T-cell (primary cell): ENCODE measurements at regions not wholly inside any gene's neighbourhood (a gene's known extent, or its start where the extent isn't known, plus 50 kb on each side); places are given as distances from the start of the nearest gene placed in this dataset.

Source experiments
- ATAC-seq, 4 experiments: fragments of 200-7000 bp in 3 of 4; fragments of 150-1000 bp in 1 of 4; cut with Tn5 transposase; replicated peaks in 1 of 4; 1 replicate in 3 of 4; 2 replicates in 1 of 4; pipeline ENCODE4 v1.10.0; 2021; ENCODE audit warnings: moderate library complexity in 3 of 4, mild to moderate bottlenecking in 2 of 4, moderate number of reproducible peaks in 1 of 4
- CTCF ChIA-PET, 2 donors: fragments of 300-600 bp; sonication (Branson Sonifier 250); formaldehyde crosslinking; loops; one replicate each; lab custom pipeline; 2022; ENCODE audit warnings: antibody characterized with exemption in 2 of 2; lab: Charles Lee
- POLR2A ChIA-PET, 2 donors: fragments of 300-600 bp; sonication (Branson Sonifier 250); formaldehyde crosslinking; loops; one replicate each; lab custom pipeline; 2022; ENCODE audit warnings: antibody characterized with exemption in 2 of 2; lab: Charles Lee
- DNase-seq, 35 experiments: peaks; one replicate each; pipeline versions ENCODE4 v3.0.0 to v3.0.0-alpha.2; 2013 to 2023
- H3K27ac ChIP-seq: one replicate; pipeline ENCODE4 v1.5.1; 2013; ENCODE audit warnings: low read length
- H3K27me3 ChIP-seq, 2 experiments: replicated peaks in 1 of 2; 1 replicate in 1 of 2; 2 replicates in 1 of 2; pipeline versions ENCODE4 v1.6.1 to v1.7.0; 2013; ENCODE audit warnings: low read length in 1 of 2, mixed read lengths in 1 of 2; ENCODE audit not compliant: control insufficient read depth in 2 of 2, insufficient read depth in 2 of 2; ENCODE audit errors: extremely low read depth in 1 of 2
- H3K36me3 ChIP-seq, 2 donors: 1 replicate in 1 of 2; 2 replicates in 1 of 2; pipeline versions ENCODE4 v1.6.1 to v1.7.0; 2013; ENCODE audit warnings: low read length in 1 of 2; ENCODE audit not compliant: control insufficient read depth in 2 of 2, insufficient read depth in 1 of 2; ENCODE audit errors: extremely low read depth in 1 of 2
- H3K4me1 ChIP-seq, 2 experiments: 1 replicate in 1 of 2; 2 replicates in 1 of 2; pipeline versions ENCODE4 v1.6.1 to v1.7.0; 2013; ENCODE audit warnings: low read length in 2 of 2, mixed read lengths in 1 of 2; ENCODE audit not compliant: insufficient read depth in 2 of 2, control insufficient read depth in 1 of 2; ENCODE audit errors: extremely low read depth in 1 of 2
- H3K4me3 ChIP-seq, 2 donors: 1 replicate in 1 of 2; 2 replicates in 1 of 2; pipeline versions ENCODE4 v1.5.1 to v1.7.0; 2013; ENCODE audit warnings: mild to moderate bottlenecking in 2 of 2, low read length in 1 of 2, moderate library complexity in 1 of 2; ENCODE audit not compliant: control insufficient read depth in 1 of 2; ENCODE audit errors: extremely low read depth in 1 of 2
- H3K9me3 ChIP-seq: 2 replicates; pipeline ENCODE4 v1.7.0; 2013
- H3K27ac Mint-ChIP-seq, 2 donors: one replicate each; pipeline ENCODE4 v1.8.0; 2020 to 2021; ENCODE audit warnings: mild to moderate bottlenecking in 2 of 2, mixed read lengths in 2 of 2
- H3K27me3 Mint-ChIP-seq, 2 donors: one replicate each; pipeline ENCODE4 v1.8.0; 2021 to 2022; ENCODE audit warnings: mixed read lengths in 2 of 2
- H3K36me3 Mint-ChIP-seq: one replicate; pipeline ENCODE4 v1.8.0; 2021; ENCODE audit warnings: mixed read lengths
- H3K4me1 Mint-ChIP-seq, 3 donors: one replicate each; pipeline ENCODE4 v1.8.0; 2020 to 2022; ENCODE audit warnings: mixed read lengths in 3 of 3, mild to moderate bottlenecking in 1 of 3
- H3K4me3 Mint-ChIP-seq, 3 donors: one replicate each; pipeline ENCODE4 v1.8.0; 2020 to 2022; ENCODE audit warnings: mild to moderate bottlenecking in 3 of 3, mixed read lengths in 3 of 3, moderate library complexity in 3 of 3
- H3K9me3 Mint-ChIP-seq, 3 donors: one replicate each; pipeline ENCODE4 v1.8.0; 2020 to 2022; ENCODE audit warnings: mixed read lengths in 3 of 3
- WGBS: methylation state at CpG from one replicate; pipeline ENCODE4 v1.1.5; 2013; ENCODE audit warnings: missing lambda C conversion rate; ENCODE audit not compliant: insufficient coverage; 5-methylcytosine and 5-hydroxymethylcytosine counted together

DNA sequence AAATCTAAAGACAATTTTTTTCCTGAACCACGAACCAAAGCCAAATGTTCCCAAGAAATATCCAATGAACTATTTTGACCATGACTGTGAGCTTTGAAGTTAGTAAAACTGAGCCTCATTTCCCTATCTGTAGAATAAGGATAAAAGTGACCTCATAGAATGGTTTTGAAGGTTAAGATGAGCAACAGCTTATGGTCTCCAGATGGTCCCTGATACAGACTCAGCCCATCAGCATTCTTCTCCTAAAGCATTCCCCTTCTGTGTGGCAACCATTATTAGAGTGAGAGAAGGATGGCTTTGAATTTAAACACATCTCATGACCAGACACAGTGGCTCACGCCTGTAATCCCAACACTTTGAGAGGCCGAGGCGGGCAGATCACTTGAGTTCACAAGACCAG is 70.1 kb downstream of the COPRS start:
- H3K4me1 ChIP-seq, result no peaks in the 10 kb centered on the region
- POLR2A ChIA-PET, result no interaction called here
- CTCF ChIA-PET, result no interaction called here
- Mint-ChIP-seq H3K27me3 (peaks cover 7 to 9% of the 10 kb centered on the region in 2 donors), H3K4me3 (no peak overlapping the region), H3K9me3 (no peaks in the 10 kb centered on the region), H3K36me3 (no peaks in the 10 kb centered on the region), H3K4me1 (no peaks in the 10 kb centered on the region), H3K27ac (no peak overlapping the region)
- H3K36me3 ChIP-seq, result no peaks in the 10 kb centered on the region
- H3K27me3 ChIP-seq, result peaks cover 0 to 11% of the 10 kb centered on the region in 2 experiments
- DNase-seq (no peak), ATAC-seq (no peak)
- H3K4me3 ChIP-seq, result no peak overlapping the region
- no peaks in the 10 kb centered on the region for H3K9me3 ChIP-seq
- whole genome bisulfite sequencing, result 89% methylated on average over 3 of the region's 4 CpGs
- no peak overlapping the region for H3K27ac ChIP-seq

DNA sequence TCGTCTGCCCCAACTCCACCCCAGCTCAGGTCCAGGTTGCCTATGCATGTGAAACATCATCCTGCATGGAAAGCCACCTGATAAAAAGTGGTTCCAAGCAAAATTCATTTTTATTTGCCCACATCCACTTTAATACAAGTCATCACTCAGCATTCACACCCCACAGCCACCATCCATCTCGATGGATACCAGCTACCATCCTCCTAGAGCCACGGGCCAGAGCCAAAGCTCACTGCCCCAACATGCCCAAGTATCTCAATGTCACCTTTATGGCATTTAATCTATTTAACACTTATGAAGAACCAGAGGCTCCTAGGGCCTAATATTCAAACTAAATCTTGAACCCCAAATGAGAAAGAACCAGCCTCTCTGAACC is 70.5 kb downstream of the COPRS start:
- no peak for DNase-seq
- H3K36me3 ChIP-seq, result no peaks in the 10 kb centered on the region
- no peak overlapping the region for H3K27ac ChIP-seq
- 67% methylated on average over 3 of the region's 3 CpGs for WGBS
- peaks cover 9 to 10% of the 10 kb centered on the region in 2 donors for H3K27me3 Mint-ChIP-seq
- H3K4me3 ChIP-seq, result no peak overlapping the region
- no peaks in the 10 kb centered on the region for H3K9me3 ChIP-seq
- H3K27ac Mint-ChIP-seq, result no peak overlapping the region
- H3K4me3 Mint-ChIP-seq, result no peak overlapping the region
- no peak for ATAC-seq
- no peaks in the 10 kb centered on the region for H3K4me1 ChIP-seq
- no peaks in the 10 kb centered on the region for H3K36me3 Mint-ChIP-seq
- H3K27me3 ChIP-seq, result peaks cover 0 to 11% of the 10 kb centered on the region in 2 experiments
- POLR2A ChIA-PET, result no interaction called here
- CTCF ChIA-PET, result no interaction called here
- no peaks in the 10 kb centered on the region for H3K4me1 Mint-ChIP-seq
- no peaks in the 10 kb centered on the region for H3K9me3 Mint-ChIP-seq

DNA sequence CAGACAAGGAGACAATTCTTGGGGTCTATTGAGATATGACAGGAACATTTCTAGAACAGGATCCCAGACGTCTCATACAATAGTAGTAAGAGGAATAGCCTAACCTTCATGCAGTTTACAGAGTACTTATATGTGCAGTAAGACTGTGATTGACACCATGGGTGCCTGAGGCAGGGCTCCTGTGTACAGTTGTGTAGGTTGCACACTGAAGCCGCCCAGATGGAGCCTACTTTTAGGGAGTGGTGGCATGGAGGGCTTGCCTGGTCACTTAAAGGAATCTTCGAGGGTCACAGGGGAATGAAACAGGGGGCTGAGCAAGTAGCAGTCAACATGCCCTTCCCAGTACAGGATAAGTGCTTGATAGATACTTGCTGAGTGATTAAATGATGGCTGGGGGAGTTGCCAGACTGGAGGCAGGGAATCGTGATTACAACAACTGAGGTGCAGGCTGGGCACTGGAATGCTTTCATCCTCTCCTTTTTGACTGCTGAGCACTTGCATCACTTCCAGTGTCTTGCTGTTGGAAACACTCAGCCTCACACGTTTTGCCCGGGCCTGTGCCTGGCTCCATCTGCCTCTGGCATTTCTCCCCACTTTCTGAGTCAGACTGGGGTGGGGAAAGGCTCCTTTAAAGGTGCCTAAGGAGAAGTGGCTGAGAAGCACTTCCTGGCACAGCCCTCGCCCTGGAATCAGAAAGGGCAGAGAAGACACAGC is 71.0 kb downstream of the COPRS start:
- H3K27me3 Mint-ChIP-seq, result peaks cover 12 to 15% of the 10 kb centered on the region in 2 donors
- WGBS, result 74% methylated on average over 5 of the region's 7 CpGs
- H3K36me3 Mint-ChIP-seq, result no peaks in the 10 kb centered on the region
- no peaks in the 10 kb centered on the region for H3K9me3 Mint-ChIP-seq
- Histone ChIP-seq H3K36me3 (no peaks in the 10 kb centered on the region), H3K27me3 (peaks cover 0 to 11% of the 10 kb centered on the region in 2 experiments), H3K27ac (no peak overlapping the region), H3K4me1 (no peaks in the 10 kb centered on the region), H3K9me3 (no peaks in the 10 kb centered on the region), H3K4me3 (no peak overlapping the region)
- no peaks in the 10 kb centered on the region for H3K4me1 Mint-ChIP-seq
- DNase-seq (no peak), ATAC-seq (no peak)
- ChIA-PET CTCF (no interaction called here), POLR2A (no interaction called here)
- H3K4me3 Mint-ChIP-seq, result no peak overlapping the region
- no peak overlapping the region for H3K27ac Mint-ChIP-seq

GRCh38 chr17:31786796-31787481 is 72.1 kb downstream of the COPRS start:
- no peak for ATAC-seq
- WGBS, result 100% methylated on average over 1 of the region's 7 CpGs

DNA sequence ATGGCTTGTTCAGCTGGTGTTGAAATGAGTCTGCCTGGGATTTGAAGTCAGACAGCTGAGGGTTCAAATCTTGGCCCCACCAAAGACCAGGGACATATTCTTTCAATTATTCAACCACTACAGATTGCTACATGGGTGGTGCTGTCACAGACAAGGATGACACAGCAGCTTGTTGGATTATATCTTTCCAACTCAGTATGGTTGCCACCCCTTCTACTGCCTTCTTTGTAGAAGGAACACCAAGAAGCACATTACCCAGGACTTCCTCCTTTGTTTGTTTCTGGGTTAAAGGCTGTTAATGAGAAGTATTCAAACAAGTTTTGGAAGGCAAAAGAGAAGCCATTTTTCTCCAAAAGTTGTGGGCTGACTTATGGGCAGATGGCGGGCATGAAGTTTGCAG is 78.6 kb downstream of the COPRS start:
- ChIA-PET POLR2A (no interaction called here), CTCF (no interaction called here)
- Mint-ChIP-seq H3K36me3 (no peaks in the 10 kb centered on the region), H3K4me1 (no peaks in the 10 kb centered on the region), H3K9me3 (no peaks in the 10 kb centered on the region), H3K27me3 (peaks cover 20 to 26% of the 10 kb centered on the region in 2 donors), H3K4me3 (no peak overlapping the region), H3K27ac (no peak overlapping the region)
- Histone ChIP-seq H3K4me1 (no peaks in the 10 kb centered on the region), H3K9me3 (no peaks in the 10 kb centered on the region), H3K36me3 (no peaks in the 10 kb centered on the region), H3K27ac (no peak overlapping the region), H3K4me3 (no peak overlapping the region), H3K27me3 (peaks cover 0 to 21% of the 10 kb centered on the region in 2 experiments)
- 78% methylated on average over 1 of the region's 1 CpG for WGBS
- ATAC-seq (no peak), DNase-seq (no peak)

More at GRCh38 chr17:31786796-31787481, 72.1 kb downstream of the COPRS start:
- no peaks in the 10 kb centered on the region for H3K9me3 Mint-ChIP-seq
- no peak overlapping the region for H3K4me3 Mint-ChIP-seq
- no peak overlapping the region for H3K27ac Mint-ChIP-seq
- H3K36me3 Mint-ChIP-seq, result no peaks in the 10 kb centered on the region
- no peaks in the 10 kb centered on the region for H3K4me1 Mint-ChIP-seq
- ChIA-PET POLR2A (no interaction called here), CTCF (no interaction called here)
- H3K36me3 ChIP-seq, result no peaks in the 10 kb centered on the region
- H3K4me3 ChIP-seq, result no peak overlapping the region
- DNase-seq, result no peak
- peaks cover 0 to 10% of the 10 kb centered on the region in 2 experiments for H3K27me3 ChIP-seq
- H3K27ac ChIP-seq, result no peak overlapping the region
- H3K4me1 ChIP-seq, result no peaks in the 10 kb centered on the region
- H3K27me3 Mint-ChIP-seq, result peaks cover 16 to 18% of the 10 kb centered on the region in 2 donors
- no peaks in the 10 kb centered on the region for H3K9me3 ChIP-seq

DNA sequence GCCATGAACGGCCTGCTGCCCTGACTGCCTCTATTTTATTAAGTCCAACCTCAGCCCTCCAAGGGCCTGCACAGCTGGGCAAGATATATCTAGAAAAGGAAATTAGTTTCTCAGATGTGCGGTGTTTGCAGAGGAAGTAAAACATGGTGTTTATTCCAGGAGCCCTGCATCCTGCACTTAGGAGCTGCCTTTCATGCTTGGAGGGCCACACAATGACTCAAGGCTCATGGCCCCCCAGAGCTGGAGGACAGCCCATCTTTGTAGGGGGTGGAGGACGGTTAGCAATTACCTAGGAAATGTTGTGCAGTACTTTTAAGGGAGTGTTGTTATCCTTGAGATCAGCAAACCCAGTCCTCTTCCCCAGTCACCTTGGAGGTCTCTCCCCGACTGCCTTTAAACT is 80.5 kb downstream of the COPRS start:
- POLR2A ChIA-PET, result no interaction called here

More for the DNA sequence above, 80.5 kb downstream of the COPRS start:
- 25% methylated on average over 1 of the region's 4 CpGs for WGBS
- Histone ChIP-seq H3K36me3 (no peaks in the 10 kb centered on the region), H3K27ac (no peak overlapping the region), H3K9me3 (no peaks in the 10 kb centered on the region), H3K4me1 (no peaks in the 10 kb centered on the region), H3K4me3 (no peak overlapping the region), H3K27me3 (peaks cover 0 to 21% of the 10 kb centered on the region in 2 experiments)
- Mint-ChIP-seq H3K36me3 (no peaks in the 10 kb centered on the region), H3K27ac (no peak overlapping the region), H3K27me3 (peaks cover 21 to 26% of the 10 kb centered on the region in 2 donors), H3K4me1 (no peaks in the 10 kb centered on the region), H3K4me3 (no peak overlapping the region), H3K9me3 (no peaks in the 10 kb centered on the region)
- CTCF ChIA-PET, result interaction anchor here in 1 of 2 donors (0.6 kb wide), 1 partner anchor 544 kb away, joined by 3 read pairs; no protein-coding TSS in a partner anchor
- DNase-seq (no peak), ATAC-seq (no peak)
